SH-SY5Y (cell line): ENCODE measurements at regions not wholly inside any gene's neighbourhood (a gene's known extent, or its start where the extent isn't known, plus 50 kb on each side); places are given as distances from the start of the nearest gene placed in this dataset.

Experiments used
- GATA2 ChIP-seq: IDR thresholded peaks from 2 replicates; pipeline ENCODE4 v1.6.1; 2011; ENCODE audit warnings: mild to moderate bottlenecking, low read depth, low read length
- GATA3 ChIP-seq: IDR thresholded peaks from 2 replicates; pipeline ENCODE4 v1.6.1; 2011; ENCODE audit warnings: low read depth, mild to moderate bottlenecking, low read length, moderate library complexity

- TF ChIP-seq GATA2 (no peak), GATA3 (no peak)
These were observed 82.8 kb upstream of the ZNF32 start for GRCh38 chr10:43731486-43731885.
